ENCODE measurements at regions not wholly inside any gene's neighbourhood (a gene's known extent, or its start where the extent isn't known, plus 50 kb on each side); places are given as distances from the start of the nearest gene placed in this dataset.

- ChIA-PET POLR2A (no interaction called here), CTCF (interaction anchor here (0.6 kb wide), 1 partner anchor 300 kb away, joined by 3 read pairs; no protein-coding TSS in a partner anchor)
- Histone ChIP-seq H3K9me3 (ENCODE audit: control insufficient read depth, insufficient read depth, low read depth, low read length) (no peaks in the 10 kb centered on the region), H3K36me3 (ENCODE audit: control insufficient read depth in 2 of 2, insufficient read depth in 1 of 2, low read length in 2 of 2) (no peaks in the 10 kb centered on the region), H3K4me3 (ENCODE audit: low read depth, low read length) (no peak overlapping the region), H3K4me1 (ENCODE audit: control insufficient read depth, insufficient read depth, low read length) (no peaks in the 10 kb centered on the region), H3K27ac (ENCODE audit: extremely low read depth, low read depth, low read length) (no peak overlapping the region)
- TF ChIP-seq ZNF24 (tag by site-specific recombination; IDR thresholded peaks at IDR 0.05) (no peak), ZNF423 (tag by site-specific recombination; IDR thresholded peaks at IDR 0.05) (no peak), ZNF223 (tag by site-specific recombination; IDR thresholded peaks at IDR 0.05) (no peak), ZBTB10 (tag by site-specific recombination; IDR thresholded peaks at IDR 0.05) (no peak), ZBTB11 (tag by site-specific recombination; conservative IDR thresholded peaks at IDR 0.05; ENCODE audit: low read depth) (no peak), ZNF518A (tag by site-specific recombination; conservative IDR thresholded peaks at IDR 0.05; ENCODE audit: low read depth) (no peak), INSM2 (tag by site-specific recombination; IDR thresholded peaks at IDR 0.05) (no peak), ZNF626 (tag by site-specific recombination; IDR thresholded peaks at IDR 0.05) (no peak), KLF17 (tag by site-specific recombination; IDR thresholded peaks at IDR 0.05) (no peak), ZNF302 (tag by site-specific recombination; IDR thresholded peaks at IDR 0.05; ENCODE audit: low read depth) (no peak), ZNF138 (tag by site-specific recombination; IDR thresholded peaks at IDR 0.05; ENCODE audit: borderline replicate concordance) (no peak), ZNF510 (tag by site-specific recombination; IDR thresholded peaks at IDR 0.05; ENCODE audit: insufficient replicate concordance) (no peak), BCL6B (tag by site-specific recombination; IDR thresholded peaks at IDR 0.05) (no peak), ZNF416 (tag by site-specific recombination; IDR thresholded peaks at IDR 0.05) (no peak), ZBTB49 (tag by site-specific recombination; IDR thresholded peaks at IDR 0.05; ENCODE audit: low read depth) (no peak), GLIS1 (tag by site-specific recombination; IDR thresholded peaks at IDR 0.05) (no peak), CTCF (tag by site-specific recombination; IDR thresholded peaks at IDR 0.05) (no peak)
These were observed 243.0 kb downstream of the CD83 start for GRCh38 chr6:14360565-14360964.
